HG03558 (cell line): ENCODE measurements at regions not wholly inside any gene's neighbourhood (a gene's known extent, or its start where the extent isn't known, plus 50 kb on each side); places are given as distances from the start of the nearest gene placed in this dataset.

Source experiments
- ATAC-seq: cut with Tn5 transposase; IDR thresholded peaks from one replicate; pipeline ENCODE4 v1.9.1; 2021; ENCODE audit warnings: moderate number of reproducible peaks; ENCODE audit not compliant: unreplicated experiment; ENCODE audit errors: extremely low read depth

GRCh38 chr18:27707201-27707600, 469.7 kb downstream of the CDH2 start:
- ATAC-seq, result no peak

GRCh38 chr18:27704736-27705361, 472.1 kb downstream of the CDH2 start:
- ATAC-seq, result no peak

DNA sequence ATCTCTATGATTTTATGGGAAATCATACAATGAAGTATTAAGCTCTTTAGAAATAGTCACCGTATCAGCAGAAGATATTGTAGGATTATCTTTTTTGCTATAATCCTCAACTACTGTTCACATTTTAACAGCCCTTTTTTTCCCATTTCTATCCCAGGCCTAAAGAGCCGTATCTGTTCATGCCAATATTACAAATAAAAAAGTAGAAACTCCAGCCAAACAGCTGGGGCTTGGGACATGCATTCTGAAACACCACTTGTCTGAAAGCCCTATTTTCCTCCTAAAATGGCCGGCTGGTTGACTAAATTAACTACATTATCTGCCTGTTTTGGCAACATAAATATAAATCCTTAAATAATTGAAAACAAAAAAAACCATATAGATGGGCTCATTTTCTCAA, 477.8 kb downstream of the CDH2 start:
- no peak for ATAC-seq

DNA sequence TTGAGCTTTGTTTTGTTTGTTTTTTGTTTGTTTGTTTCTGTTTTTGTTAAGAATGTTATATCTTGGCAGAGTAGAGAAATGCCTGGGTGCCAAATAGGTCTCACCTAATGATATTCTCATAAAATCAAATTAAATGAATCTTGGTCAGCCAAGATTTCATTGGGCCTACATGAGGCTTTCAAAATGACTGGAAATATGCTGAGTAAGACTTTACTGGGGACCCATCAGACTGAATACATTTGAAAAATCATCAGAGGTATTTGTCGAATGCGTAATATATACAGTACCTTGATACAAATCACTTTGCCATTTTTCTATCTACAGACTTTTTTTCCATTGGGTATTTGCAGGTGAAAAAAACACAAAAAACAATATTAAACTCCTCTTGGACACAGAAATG, 480.8 kb downstream of the CDH2 start:
- ATAC-seq, result no peak

GRCh38 chr18:27695503-27695902, 481.4 kb downstream of the CDH2 start:
- ATAC-seq, result no peak

GRCh38 chr18:27695052-27695451, 481.9 kb downstream of the CDH2 start:
- ATAC-seq, result no peak

DNA sequence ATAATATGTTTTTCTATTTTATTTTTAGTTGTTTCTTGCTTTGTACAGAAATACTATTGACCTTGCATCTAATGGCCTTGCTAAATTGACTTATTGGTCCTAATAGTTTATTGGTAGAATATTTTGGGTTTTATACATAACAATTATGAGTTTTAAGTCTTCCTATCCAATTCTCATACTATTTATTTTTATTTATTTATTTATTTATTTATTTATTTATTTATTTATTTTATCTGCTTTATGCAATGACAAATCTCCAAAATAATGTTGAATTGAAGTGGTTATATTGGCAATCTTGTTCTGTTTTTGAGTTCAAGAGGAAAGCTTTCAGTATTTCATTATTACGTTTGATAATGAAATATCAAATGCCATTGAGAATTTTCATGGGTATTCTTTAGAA, 488.3 kb downstream of the CDH2 start:
- ATAC-seq, result no peak

- ATAC-seq, result no peak
Observed at GRCh38 chr18:27687351-27687979, 489.5 kb downstream of the CDH2 start.

- no peak for ATAC-seq
Observed at GRCh38 chr18:27685807-27686412, 491.0 kb downstream of the CDH2 start.

DNA sequence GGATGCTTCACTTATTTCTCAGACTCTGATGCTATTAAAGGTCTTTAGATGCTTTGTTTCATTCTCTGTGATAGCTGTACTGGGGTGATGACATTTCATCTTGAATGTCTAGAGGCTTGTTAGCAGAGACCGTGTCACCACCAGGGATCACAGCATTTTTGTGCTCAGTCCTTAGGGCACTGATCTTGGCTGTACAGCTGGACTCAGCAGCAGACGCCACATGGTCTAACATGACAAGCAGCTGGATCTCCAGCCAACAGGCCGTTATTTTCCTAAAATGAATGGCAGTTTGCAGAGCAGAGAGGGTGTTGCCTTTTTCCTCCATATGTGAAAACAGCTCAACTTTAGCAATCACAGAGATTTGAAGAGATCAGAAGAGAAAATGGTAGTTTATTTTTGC, 491.8 kb downstream of the CDH2 start:
- no peak for ATAC-seq

- ATAC-seq, result no peak
Observed at GRCh38 chr18:27674411-27674810, 489.3 kb upstream of the CHST9 start.

DNA sequence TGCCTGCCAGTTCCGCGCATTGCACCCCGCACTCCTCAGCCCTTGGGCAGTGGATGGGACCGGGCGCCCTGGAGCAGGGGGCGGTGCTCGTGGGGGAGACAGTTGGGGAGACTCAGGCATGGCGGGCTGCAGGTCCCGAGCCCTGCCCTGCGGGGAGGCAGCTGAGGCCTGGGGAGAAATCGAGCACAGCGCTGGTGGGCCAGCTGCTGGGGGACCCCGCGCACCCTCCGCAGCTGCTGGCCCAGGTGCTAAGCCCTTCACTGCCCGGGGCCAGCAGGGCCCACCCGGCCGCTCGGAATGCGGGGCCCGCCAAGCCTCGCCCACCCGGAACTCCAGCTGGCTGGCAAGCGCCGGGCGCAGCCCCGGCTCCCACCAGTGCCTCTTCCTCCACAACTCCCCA, 488.8 kb upstream of the CHST9 start:
- ATAC-seq, result no peak

DNA sequence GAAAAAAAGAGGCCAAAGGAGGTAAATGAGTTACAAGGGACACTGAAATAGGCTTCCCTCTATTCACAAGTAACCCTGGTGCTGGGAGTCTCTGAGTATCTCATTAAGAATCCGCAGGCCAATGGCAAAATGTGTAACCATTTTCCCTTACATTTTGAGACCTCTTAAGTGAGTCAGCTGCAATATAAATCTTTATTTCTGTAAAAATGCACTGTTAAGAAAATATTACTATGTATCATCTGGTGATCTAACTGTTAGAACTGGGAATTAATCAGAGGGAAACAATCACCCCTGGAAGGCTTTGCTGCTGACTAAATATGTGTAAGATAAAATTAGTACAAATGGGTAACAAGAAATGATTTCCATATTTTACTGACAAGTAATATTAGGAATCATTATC, 483.1 kb upstream of the CHST9 start:
- no peak for ATAC-seq

- ATAC-seq, result no peak
Observed at GRCh38 chr18:27667064-27667463, 482.0 kb upstream of the CHST9 start.

- ATAC-seq, result no peak
Observed at GRCh38 chr18:27666016-27666415, 480.9 kb upstream of the CHST9 start.

DNA sequence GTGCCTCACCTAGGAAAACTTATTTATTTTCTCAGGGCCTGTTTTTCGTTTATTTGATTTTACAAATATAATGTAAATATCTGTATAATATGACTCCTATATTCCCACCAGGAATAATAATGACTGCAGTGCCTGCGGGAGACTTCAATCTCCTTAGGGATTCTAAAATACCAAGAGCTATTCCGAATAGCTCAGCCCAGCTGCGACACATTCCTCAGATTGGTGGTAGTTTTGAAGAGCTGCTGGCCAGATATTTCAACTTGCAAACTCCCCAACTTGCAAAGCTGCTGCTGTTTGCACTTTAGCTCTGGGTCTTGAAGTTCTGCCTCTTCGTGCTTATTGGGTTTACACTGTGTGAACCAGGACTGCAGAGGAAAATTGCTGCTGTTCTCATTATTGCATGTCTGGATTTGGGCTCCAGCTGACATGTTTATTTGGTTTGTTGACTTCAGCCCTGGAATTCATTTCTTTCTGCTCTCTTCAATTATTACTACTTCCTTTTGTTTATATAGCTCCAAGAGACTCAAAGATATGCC, 480.2 kb upstream of the CHST9 start:
- ATAC-seq, result no peak

DNA sequence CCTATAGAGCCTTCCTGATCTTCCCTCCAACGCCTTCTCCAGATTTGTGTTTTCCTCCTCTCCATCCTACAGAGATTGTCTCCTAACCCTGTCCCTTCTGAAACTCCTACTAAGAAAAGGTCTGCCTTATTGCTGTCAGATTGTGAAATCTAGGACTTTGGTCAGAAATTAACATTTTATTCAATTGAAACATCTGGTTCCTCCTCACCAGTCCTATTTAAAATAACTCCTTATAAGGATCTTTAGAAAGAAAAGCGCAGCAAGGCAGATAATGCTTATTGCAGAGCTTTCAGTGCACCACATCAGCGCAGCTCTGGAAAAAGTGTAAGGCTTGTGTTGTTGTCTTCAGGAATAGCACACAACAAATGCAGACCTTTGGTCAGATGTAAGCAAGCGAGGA, 477.8 kb upstream of the CHST9 start:
- no peak for ATAC-seq

GRCh38 chr18:27662537-27662936, 477.4 kb upstream of the CHST9 start:
- no peak for ATAC-seq

DNA sequence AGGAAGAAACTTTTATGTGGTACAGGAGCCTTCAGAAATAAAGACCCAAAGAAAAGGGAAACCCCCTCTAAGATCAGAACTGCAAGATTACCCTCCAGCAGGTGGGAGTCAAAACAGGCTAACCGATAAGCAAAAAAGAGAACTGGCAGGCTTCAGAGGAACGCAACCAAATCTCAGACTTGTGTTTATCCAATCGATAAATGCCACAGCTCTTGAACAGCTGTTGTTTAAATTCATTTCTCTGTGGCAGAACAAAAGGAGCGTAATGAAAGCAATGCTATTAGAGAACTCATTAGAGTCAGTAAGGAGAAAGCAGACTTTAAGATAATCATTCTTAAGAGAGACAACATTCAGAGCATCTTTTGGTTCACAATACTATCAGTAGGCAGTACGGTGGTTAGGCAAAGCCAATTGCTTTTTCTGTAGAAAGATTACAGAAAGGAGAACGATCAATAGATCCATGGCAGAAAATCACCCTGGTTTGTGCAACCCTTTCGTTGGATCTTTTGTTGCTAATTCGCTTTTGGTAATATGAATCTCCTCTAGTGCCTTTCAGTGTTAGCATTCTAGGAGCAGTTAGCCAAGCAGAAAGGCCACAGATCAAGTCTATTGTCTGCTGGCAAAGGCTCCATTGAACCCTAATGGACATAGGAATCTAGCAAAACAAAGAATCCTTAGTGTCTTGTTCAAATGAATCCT, 476.4 kb upstream of the CHST9 start:
- no peak for ATAC-seq

GRCh38 chr18:27656905-27657304, 471.8 kb upstream of the CHST9 start:
- no peak for ATAC-seq

DNA sequence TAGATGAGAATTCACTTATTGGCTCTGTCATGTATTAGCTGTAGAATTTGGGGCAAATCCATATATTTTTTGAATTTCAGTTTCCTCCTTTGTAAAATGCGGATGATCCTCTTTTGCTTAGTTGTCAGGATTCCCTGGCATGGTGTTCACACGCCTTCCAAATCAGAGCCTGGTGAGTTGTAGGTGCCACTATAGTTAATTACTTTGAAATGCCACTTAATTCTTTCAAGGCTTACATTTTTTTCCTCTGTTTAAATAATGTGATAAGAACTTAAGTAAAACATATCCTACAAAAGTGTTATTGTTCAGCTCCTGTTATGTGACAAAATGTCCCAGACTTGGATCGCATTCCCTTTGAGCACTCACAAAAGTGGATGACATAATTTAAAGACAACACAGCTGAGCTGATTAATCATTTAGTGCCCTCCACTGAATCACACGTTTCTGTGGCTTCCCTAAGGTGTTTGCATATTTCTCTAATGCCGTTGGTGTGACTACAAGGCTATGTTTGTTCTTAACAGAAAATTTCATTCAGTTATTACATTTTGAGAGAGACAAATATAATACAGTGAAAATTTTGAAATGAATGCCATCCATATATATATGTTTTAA, 471.2 kb upstream of the CHST9 start:
- no peak for ATAC-seq
